B cell (primary cell): ENCODE measurements at regions not wholly inside any gene's neighbourhood (a gene's known extent, or its start where the extent isn't known, plus 50 kb on each side); places are given as distances from the start of the nearest gene placed in this dataset.

Experiments used
- ATAC-seq: fragments of 200-7000 bp; cut with Tn5 transposase; one replicate; pipeline ENCODE4 v1.10.0; 2021; ENCODE audit warnings: low read depth, mild to moderate bottlenecking, moderate number of reproducible peaks, moderate library complexity
- CTCF ChIA-PET: fragments of 350-600 bp; sonication (Branson Sonifier 250); formaldehyde crosslinking; loops from one replicate; lab custom pipeline; 2021; ENCODE audit warnings: antibody characterized with exemption, inconsistent platforms; lab: Charles Lee
- POLR2A ChIA-PET: fragments of 350-600 bp; sonication (Branson Sonifier 250); formaldehyde crosslinking; loops from one replicate; lab custom pipeline; 2021; ENCODE audit warnings: antibody characterized with exemption; lab: Charles Lee
- DNase-seq: peaks from one replicate; pipeline ENCODE4 v3.0.0; 2013
- H2AFZ ChIP-seq: 2 replicates; pipeline ENCODE4 v1.6.1; 2012; ENCODE audit warnings: mild to moderate bottlenecking, low read depth, low read length; ENCODE audit not compliant: insufficient read depth, poor library complexity, severe bottlenecking
- H3K27ac ChIP-seq, 2 donors: 1 replicate in 1 of 2; 2 replicates in 1 of 2; pipeline ENCODE4 v1.5.1; 2012 to 2013; ENCODE audit warnings: low read length in 2 of 2, mild to moderate bottlenecking in 2 of 2, moderate library complexity in 1 of 2
- H3K27me3 ChIP-seq, 4 experiments: fragments of 200-600 bp in 1 of 4; sonication (generic) in 1 of 4; replicated peaks in 1 of 4; 1 replicate in 2 of 4; 2 replicates in 2 of 4; pipeline versions ENCODE4 v1.6.1 to v1.7.0; 2013 to 2016; ENCODE audit warnings: low read length in 3 of 4, mild to moderate bottlenecking in 2 of 4, mixed read lengths in 1 of 4, moderate library complexity in 1 of 4; ENCODE audit not compliant: insufficient read depth in 4 of 4, control insufficient read depth in 3 of 4; ENCODE audit errors: control extremely low read depth in 1 of 4
- H3K36me3 ChIP-seq, 2 experiments: replicated peaks in 1 of 2; 1 replicate in 1 of 2; 2 replicates in 1 of 2; pipeline versions ENCODE4 v1.6.1 to v1.7.1; 2013; ENCODE audit warnings: low read length in 1 of 2; ENCODE audit not compliant: insufficient read depth in 2 of 2, control insufficient read depth in 1 of 2; ENCODE audit errors: control extremely low read depth in 1 of 2, extremely low read depth in 1 of 2
- H3K4me1 ChIP-seq, 2 donors: fragments of 200-600 bp in 1 of 2; sonication (generic) in 1 of 2; 1 replicate in 1 of 2; 2 replicates in 1 of 2; pipeline versions ENCODE4 v1.5.1 to v1.6.1; 2013 to 2017; ENCODE audit warnings: low read length in 2 of 2; ENCODE audit not compliant: control insufficient read depth in 2 of 2, insufficient read depth in 2 of 2
- H3K4me2 ChIP-seq: replicated peaks from 2 replicates; pipeline ENCODE3; 2012; ENCODE audit warnings: mild to moderate bottlenecking, low read depth, low read length; ENCODE audit not compliant: poor library complexity, severe bottlenecking
- H3K4me3 ChIP-seq, 5 experiments: fragments of 200-600 bp in 1 of 5; sonication (generic) in 1 of 5; 1 replicate in 3 of 5; 2 replicates in 2 of 5; pipeline versions ENCODE4 v1.5.1 to v1.7.0; 2011 to 2016; ENCODE audit warnings: low read length in 4 of 5, mild to moderate bottlenecking in 4 of 5, low read depth in 2 of 5, control low read depth in 1 of 5, moderate library complexity in 1 of 5; ENCODE audit not compliant: insufficient read depth in 1 of 5; ENCODE audit errors: control extremely low read depth in 1 of 5, extremely low read depth in 1 of 5
- H3K79me2 ChIP-seq: fragments of 200-600 bp; sonication (generic); one replicate; pipeline ENCODE4 v1.6.0; 2016; ENCODE audit warnings: low read length; ENCODE audit not compliant: control insufficient read depth, insufficient read depth
- H3K9ac ChIP-seq: fragments of 200-600 bp; sonication (generic); 2 replicates; pipeline ENCODE4 v1.6.1; 2017; ENCODE audit warnings: mild to moderate bottlenecking, low read length, moderate library complexity
- H3K9me3 ChIP-seq, 3 donors: one replicate each; pipeline versions ENCODE4 v1.6.1 to v1.7.1; 2013; ENCODE audit warnings: low read length in 2 of 3; ENCODE audit not compliant: control insufficient read depth in 2 of 3, insufficient read depth in 1 of 3; ENCODE audit errors: control extremely low read depth in 1 of 3
- H4K20me1 ChIP-seq: 2 replicates; pipeline ENCODE4 v1.6.0; 2012; ENCODE audit warnings: mild to moderate bottlenecking, low read length; ENCODE audit not compliant: insufficient read depth, control insufficient read depth, poor library complexity, severe bottlenecking
- H3K27ac Mint-ChIP-seq: one replicate; pipeline ENCODE4 v1.8.0; 2021; ENCODE audit warnings: mixed read lengths
- H3K27me3 Mint-ChIP-seq: one replicate; pipeline ENCODE4 v1.8.0; 2021; ENCODE audit warnings: mixed read lengths
- H3K4me1 Mint-ChIP-seq: one replicate; pipeline ENCODE4 v1.8.0; 2021; ENCODE audit warnings: mixed read lengths
- H3K4me3 Mint-ChIP-seq: one replicate; pipeline ENCODE4 v1.8.0; 2021; ENCODE audit warnings: mixed read lengths
- H3K9me3 Mint-ChIP-seq: one replicate; pipeline ENCODE4 v1.8.0; 2022; ENCODE audit warnings: mixed read lengths; ENCODE audit not compliant: insufficient read depth
- CTCF ChIP-seq: fragments of 200-600 bp; IDR thresholded peaks from one replicate; pipeline ENCODE4 v1.8.0; 2022; ENCODE audit warnings: antibody characterized with exemption, mild to moderate bottlenecking
- EZH2 ChIP-seq: IDR thresholded peaks from 2 replicates; pipeline ENCODE4 v1.6.1; 2012; ENCODE audit warnings: borderline replicate concordance, low read depth, mild to moderate bottlenecking, moderate library complexity, low read length; ENCODE audit not compliant: insufficient read depth, poor library complexity, severe bottlenecking
- WGBS: methylation state at CpG from one replicate; pipeline ENCODE4 v1.1.5; 2013; ENCODE audit warnings: missing lambda C conversion rate; ENCODE audit not compliant: insufficient coverage; 5-methylcytosine and 5-hydroxymethylcytosine counted together
- intact Hi-C: fragments of 100-400 bp; cut with micrococcal nuclease; formaldehyde crosslinking; loops from one replicate; pipeline ENCODE4 v1.10.0; 2022

DNA sequence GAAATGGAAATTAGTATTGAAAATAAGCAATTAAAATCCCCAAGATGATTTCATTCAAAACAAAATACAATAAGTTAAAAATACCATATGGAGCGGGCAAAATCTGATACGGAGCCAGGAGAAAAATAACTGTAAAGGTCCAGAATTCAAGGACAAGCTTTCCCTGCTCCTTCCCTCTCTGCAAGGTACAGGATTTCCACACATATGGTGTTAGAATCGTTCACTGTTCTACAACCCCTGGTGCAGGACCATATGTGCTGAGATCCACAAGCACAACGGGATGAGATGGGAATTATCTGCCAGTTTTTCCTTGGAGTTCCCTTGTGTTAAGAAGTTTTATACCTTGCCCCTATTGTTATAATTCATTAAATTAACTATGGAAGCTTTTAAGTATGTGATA is 94.7 kb upstream of the DMAC1 start:
- Histone ChIP-seq H2AFZ (no peak overlapping the region), H3K27ac (no peak overlapping the region), H3K79me2 (no peaks in the 10 kb centered on the region), H3K4me3 (no peak overlapping the region), H3K4me1 (no peaks in the 10 kb centered on the region), H3K27me3 (no peaks in the 10 kb centered on the region), H3K36me3 (no peaks in the 10 kb centered on the region), H3K9ac (no peak overlapping the region), H4K20me1 (no peaks in the 10 kb centered on the region), H3K9me3 (no peaks in the 10 kb centered on the region), H3K4me2 (no peak overlapping the region)
- ChIA-PET POLR2A (no interaction called here), CTCF (interaction anchor here (0.6 kb wide), 1 partner anchor 95 kb away, joined by 3 read pairs; no protein-coding TSS in a partner anchor)
- no peaks in the 10 kb centered on the region for H3K9me3 Mint-ChIP-seq
- no peaks in the 10 kb centered on the region for H3K27me3 Mint-ChIP-seq
- WGBS = no CpG with 5 or more reads among the region's 4 CpGs
- intact Hi-C loops = no loop called here
- TF ChIP-seq EZH2 (no peak), CTCF (no peak)
- DNase-seq (no peak), ATAC-seq (no peak)
- no peaks in the 10 kb centered on the region for H3K4me1 Mint-ChIP-seq
- no peak overlapping the region for H3K27ac Mint-ChIP-seq
- no peak overlapping the region for H3K4me3 Mint-ChIP-seq

DNA sequence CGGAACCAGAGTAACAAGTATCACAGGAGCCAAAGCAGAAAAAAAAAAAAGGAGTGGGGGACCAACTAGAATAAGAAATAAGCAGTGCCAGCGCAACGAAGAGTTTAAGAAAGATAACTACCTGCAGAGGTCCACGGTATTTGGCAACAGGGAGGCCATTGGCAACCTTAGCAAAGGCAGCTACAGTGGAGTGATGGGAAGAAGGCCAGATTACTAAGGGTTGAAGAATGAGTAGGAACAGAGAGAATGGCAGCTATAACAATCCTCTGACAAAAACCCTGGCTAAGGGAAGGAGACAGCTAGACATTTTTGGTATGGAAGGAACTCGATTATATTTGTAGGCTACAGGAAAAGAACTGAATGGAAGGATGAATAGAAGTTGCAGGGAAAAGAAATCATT is 93.4 kb upstream of the DMAC1 start:
- Histone ChIP-seq H3K9ac (no peak overlapping the region), H3K4me1 (no peaks in the 10 kb centered on the region), H3K27ac (no peak overlapping the region), H3K27me3 (no peaks in the 10 kb centered on the region), H3K79me2 (no peaks in the 10 kb centered on the region), H2AFZ (no peak overlapping the region), H3K4me2 (no peak overlapping the region), H4K20me1 (no peaks in the 10 kb centered on the region), H3K4me3 (no peak overlapping the region), H3K9me3 (no peaks in the 10 kb centered on the region), H3K36me3 (no peaks in the 10 kb centered on the region)
- 95% methylated on average over 5 of the region's 5 CpGs for WGBS
- ATAC-seq = no peak
- no peaks in the 10 kb centered on the region for H3K27me3 Mint-ChIP-seq
- H3K9me3 Mint-ChIP-seq = no peaks in the 10 kb centered on the region
- H3K4me3 Mint-ChIP-seq = no peak overlapping the region
- TF ChIP-seq CTCF (no peak), EZH2 (no peak)
- H3K27ac Mint-ChIP-seq = no peak overlapping the region
- intact Hi-C loops = no loop called here
- H3K4me1 Mint-ChIP-seq = no peaks in the 10 kb centered on the region
- no peak for DNase-seq
- ChIA-PET CTCF (interaction anchor here (0.9 kb wide), 1 partner anchor 19 kb away, joined by 3 read pairs; no protein-coding TSS in a partner anchor), POLR2A (no interaction called here)
